Hepatocyte (in vitro differentiated cells): ENCODE measurements at regions not wholly inside any gene's neighbourhood (a gene's known extent, or its start where the extent isn't known, plus 50 kb on each side); places are given as distances from the start of the nearest gene placed in this dataset.

ENCODE experiments used
- DNase-seq: peaks from one replicate; pipeline ENCODE4 v3.0.0-alpha.2; 2016; ENCODE audit warnings: low spot score
- H2AFZ ChIP-seq: fragments of 200-600 bp; sonication (generic); 2 replicates; pipeline ENCODE4 v1.6.0; 2016; ENCODE audit warnings: antibody characterized with exemption, mild to moderate bottlenecking
- H3K27ac ChIP-seq: fragments of 200-600 bp; sonication (generic); 2 replicates; pipeline ENCODE4 v1.5.1; 2016; ENCODE audit warnings: mild to moderate bottlenecking
- H3K27me3 ChIP-seq: fragments of 200-600 bp; sonication (generic); 2 replicates; pipeline ENCODE4 v1.6.1; 2016
- H3K36me3 ChIP-seq: fragments of 200-600 bp; sonication (generic); replicated peaks from 2 replicates; pipeline ENCODE4 v1.5.1; 2016; ENCODE audit warnings: low read depth; ENCODE audit not compliant: insufficient read depth
- H3K4me1 ChIP-seq: fragments of 200-600 bp; sonication (generic); 2 replicates; pipeline ENCODE4 v1.5.1; 2016; ENCODE audit warnings: mild to moderate bottlenecking, moderate library complexity; ENCODE audit not compliant: insufficient read depth
- H3K4me2 ChIP-seq: fragments of 200-600 bp; sonication (generic); 2 replicates; pipeline ENCODE4 v1.6.0; 2016
- H3K4me3 ChIP-seq: fragments of 200-600 bp; sonication (generic); 2 replicates; pipeline ENCODE4 v1.5.1; 2016; ENCODE audit warnings: mild to moderate bottlenecking
- H3K79me2 ChIP-seq: fragments of 200-600 bp; sonication (generic); 2 replicates; pipeline ENCODE4 v1.6.0; 2017; ENCODE audit warnings: mild to moderate bottlenecking
- H3K9me2 ChIP-seq: fragments of 200-600 bp; sonication (generic); replicated peaks from 2 replicates; pipeline ENCODE4 v1.6.0; 2017; ENCODE audit warnings: mild to moderate bottlenecking; ENCODE audit not compliant: insufficient read depth
- H3K9me3 ChIP-seq: fragments of 200-600 bp; sonication (generic); 2 replicates; pipeline ENCODE4 v1.5.1; 2016; ENCODE audit warnings: low read depth, mild to moderate bottlenecking
- H4K20me1 ChIP-seq: fragments of 200-600 bp; sonication (generic); 2 replicates; pipeline ENCODE4 v1.6.0; 2016; ENCODE audit warnings: mild to moderate bottlenecking; ENCODE audit not compliant: insufficient read depth, poor library complexity, severe bottlenecking
- CTCF ChIP-seq: fragments of 200-600 bp; sonication (generic); IDR thresholded peaks from 2 replicates; pipeline ENCODE4 v1.5.1; 2016; ENCODE audit warnings: antibody characterized with exemption, mild to moderate bottlenecking; ENCODE audit not compliant: poor library complexity
- EZH2 ChIP-seq: fragments of 200-600 bp; sonication (generic); IDR thresholded peaks from 2 replicates; pipeline ENCODE4 v1.6.1; 2016; ENCODE audit warnings: antibody characterized with exemption, mild to moderate bottlenecking, borderline replicate concordance
- EZH2phosphoT487 ChIP-seq: fragments of 200-600 bp; sonication (generic); IDR thresholded peaks from one replicate; pipeline ENCODE4 v1.6.1; 2018; ENCODE audit warnings: antibody characterized with exemption, mild to moderate bottlenecking, low read depth, moderate library complexity; ENCODE audit not compliant: unreplicated experiment, severe bottlenecking
- WGBS: methylation state at CpG from one replicate; pipeline ENCODE4 v1.1.6; 2016; ENCODE audit warnings: low lambda C conversion rate; ENCODE audit errors: missing lambda C conversion rate; 5-methylcytosine and 5-hydroxymethylcytosine counted together

- 100% methylated on average over 2 of the region's 2 CpGs for WGBS
- Histone ChIP-seq H4K20me1 (no peaks in the 10 kb centered on the region), H3K36me3 (no peaks in the 10 kb centered on the region), H3K4me3 (no peak overlapping the region), H3K27ac (no peak overlapping the region), H3K4me2 (no peak overlapping the region), H3K27me3 (no peaks in the 10 kb centered on the region), H2AFZ (no peak overlapping the region), H3K79me2 (no peaks in the 10 kb centered on the region), H3K9me2 (no peaks in the 10 kb centered on the region), H3K9me3 (no peaks in the 10 kb centered on the region), H3K4me1 (peaks cover 34% of the 10 kb centered on the region)
- TF ChIP-seq EZH2: no peak
- TF ChIP-seq CTCF: no peak
- no peak for TF ChIP-seq EZH2phosphoT487
- no peak for DNase-seq
Measured at GRCh38 chr6:21995318-21995717, 301.5 kb downstream of the PRL start.

- Histone ChIP-seq H3K4me2 (peak overlapping the region; percentile 13), H3K36me3 (no peaks in the 10 kb centered on the region), H3K27ac (peak overlapping the region; percentile 22), H3K9me3 (no peaks in the 10 kb centered on the region), H3K9me2 (no peaks in the 10 kb centered on the region), H4K20me1 (no peaks in the 10 kb centered on the region), H3K4me3 (no peak overlapping the region), H3K4me1 (peaks cover 34% of the 10 kb centered on the region), H2AFZ (no peak overlapping the region), H3K79me2 (no peaks in the 10 kb centered on the region), H3K27me3 (no peaks in the 10 kb centered on the region)
- TF ChIP-seq EZH2phosphoT487 (no peak), CTCF (no peak), EZH2 (no peak)
- no peak for DNase-seq
- WGBS: 59% methylated on average over 5 of the region's 5 CpGs
Measured at GRCh38 chr6:21996425-21997118, 300.3 kb downstream of the PRL start.

GRCh38 chr6:21997119-21998037, 299.5 kb downstream of the PRL start:
- H3K9me3 ChIP-seq: no peaks in the 10 kb centered on the region
- no peak overlapping the region for H3K4me2 ChIP-seq
- H3K27me3 ChIP-seq: no peaks in the 10 kb centered on the region
- no peak overlapping the region for H2AFZ ChIP-seq
- DNase-seq: no peak
- no peak overlapping the region for H3K4me3 ChIP-seq
- H3K4me1 ChIP-seq: peaks cover 34% of the 10 kb centered on the region
- H3K79me2 ChIP-seq: no peaks in the 10 kb centered on the region
- WGBS: 40% methylated on average over 5 of the region's 5 CpGs
- H3K27ac ChIP-seq: peak overlapping the region; percentile 22
- TF ChIP-seq EZH2 (no peak), EZH2phosphoT487 (no peak), CTCF (no peak)
- no peaks in the 10 kb centered on the region for H4K20me1 ChIP-seq
- H3K36me3 ChIP-seq: no peaks in the 10 kb centered on the region
- no peaks in the 10 kb centered on the region for H3K9me2 ChIP-seq
